ENCODE measurements at regions not wholly inside any gene's neighbourhood (a gene's known extent, or its start where the extent isn't known, plus 50 kb on each side); places are given as distances from the start of the nearest gene placed in this dataset.

- H3K4me1 ChIP-seq (replicated peaks in 1 of 2; ENCODE audit: control insufficient read depth in 2 of 2, insufficient read depth in 2 of 2, low read length in 2 of 2) = no peaks in the 10 kb centered on the region
- no peak overlapping the region for H3K4me3 ChIP-seq
- H3K36me3 ChIP-seq (ENCODE audit: control insufficient read depth, insufficient read depth, low read length) = no peaks in the 10 kb centered on the region
- in situ Hi-C loops (cut with MboI) = no loop called here
- ChIA-PET POLR2A (interaction anchor here (0.6 kb wide), 1 partner anchor 1084 kb away, joined by 3 read pairs; no protein-coding TSS in a partner anchor), CTCF (ENCODE audit: low intra/inter-chr PET ratio) (no interaction called here)
- no peaks in the 10 kb centered on the region for H3K9me1 ChIP-seq (ENCODE audit: control insufficient read depth, insufficient read depth, low read length)
- H3K9ac ChIP-seq (ENCODE audit: insufficient read depth in 1 of 2, low read depth in 2 of 2, low read length in 2 of 2) = no peak overlapping the region
- H3K27ac ChIP-seq (ENCODE audit: extremely low read depth, low read depth, low read length) = no peak overlapping the region
- no peaks in the 10 kb centered on the region for H3K9me3 ChIP-seq (replicated peaks; ENCODE audit: control insufficient read depth, insufficient read depth, low read depth, low read length)
- H3K4me2 ChIP-seq (ENCODE audit: insufficient read depth, low read length) = no peak overlapping the region
- no peak for TF ChIP-seq TCF7 (IDR thresholded peaks at IDR 0.05; ENCODE audit: borderline replicate concordance)
- TF ChIP-seq, protein P1, sequence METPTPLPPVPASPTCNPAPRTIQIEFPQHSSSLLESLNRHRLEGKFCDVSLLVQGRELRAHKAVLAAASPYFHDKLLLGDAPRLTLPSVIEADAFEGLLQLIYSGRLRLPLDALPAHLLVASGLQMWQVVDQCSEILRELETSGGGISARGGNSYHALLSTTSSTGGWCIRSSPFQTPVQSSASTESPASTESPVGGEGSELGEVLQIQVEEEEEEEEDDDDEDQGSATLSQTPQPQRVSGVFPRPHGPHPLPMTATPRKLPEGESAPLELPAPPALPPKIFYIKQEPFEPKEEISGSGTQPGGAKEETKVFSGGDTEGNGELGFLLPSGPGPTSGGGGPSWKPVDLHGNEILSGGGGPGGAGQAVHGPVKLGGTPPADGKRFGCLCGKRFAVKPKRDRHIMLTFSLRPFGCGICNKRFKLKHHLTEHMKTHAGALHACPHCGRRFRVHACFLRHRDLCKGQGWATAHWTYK (CRISPR knock-in tag; IDR thresholded peaks at IDR 0.05) = no peak
- no peak for TF ChIP-seq ETV1 (tag; conservative IDR thresholded peaks at IDR 0.05; ENCODE audit: low read depth)
- TF ChIP-seq, protein P2, sequence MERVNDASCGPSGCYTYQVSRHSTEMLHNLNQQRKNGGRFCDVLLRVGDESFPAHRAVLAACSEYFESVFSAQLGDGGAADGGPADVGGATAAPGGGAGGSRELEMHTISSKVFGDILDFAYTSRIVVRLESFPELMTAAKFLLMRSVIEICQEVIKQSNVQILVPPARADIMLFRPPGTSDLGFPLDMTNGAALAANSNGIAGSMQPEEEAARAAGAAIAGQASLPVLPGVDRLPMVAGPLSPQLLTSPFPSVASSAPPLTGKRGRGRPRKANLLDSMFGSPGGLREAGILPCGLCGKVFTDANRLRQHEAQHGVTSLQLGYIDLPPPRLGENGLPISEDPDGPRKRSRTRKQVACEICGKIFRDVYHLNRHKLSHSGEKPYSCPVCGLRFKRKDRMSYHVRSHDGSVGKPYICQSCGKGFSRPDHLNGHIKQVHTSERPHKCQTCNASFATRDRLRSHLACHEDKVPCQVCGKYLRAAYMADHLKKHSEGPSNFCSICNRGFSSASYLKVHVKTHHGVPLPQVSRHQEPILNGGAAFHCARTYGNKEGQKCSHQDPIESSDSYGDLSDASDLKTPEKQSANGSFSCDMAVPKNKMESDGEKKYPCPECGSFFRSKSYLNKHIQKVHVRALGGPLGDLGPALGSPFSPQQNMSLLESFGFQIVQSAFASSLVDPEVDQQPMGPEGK (CRISPR knock-in tag; IDR thresholded peaks at IDR 0.05; ENCODE audit: borderline replicate concordance) = no peak
- TF ChIP-seq ETV6 (IDR thresholded peaks at IDR 0.05; ENCODE audit: borderline replicate concordance in 1 of 2, low read depth in 2 of 2, low read length in 1 of 2) = no peak
- TF ChIP-seq ETV6 (CRISPR knock-in tag; IDR thresholded peaks at IDR 0.05; ENCODE audit: borderline replicate concordance) = no peak
- no peak for TF ChIP-seq NR1H2 (CRISPR knock-in tag; IDR thresholded peaks at IDR 0.05)
- no peak for TF ChIP-seq ZNF830 (CRISPR knock-in tag; IDR thresholded peaks at IDR 0.05)
- TF ChIP-seq JUN (IDR thresholded peaks at IDR 0.05; ENCODE audit: borderline replicate concordance, low read depth, low read length) = no peak
- TF ChIP-seq JUN (CRISPR knock-in tag; IDR thresholded peaks at IDR 0.05; ENCODE audit: borderline replicate concordance) = no peak
- TF ChIP-seq ZBTB49 (CRISPR knock-in tag; IDR thresholded peaks at IDR 0.05; ENCODE audit: borderline replicate concordance) = no peak
- TF ChIP-seq ZNF24 (IDR thresholded peaks at IDR 0.05) = no peak
- FAIRE-seq (no peak), DNase-seq (ENCODE audit: extremely low read depth in 1 of 4, low spot score in 3 of 4) (no peak), ATAC-seq (no peak)
- H3K27me3 ChIP-seq (ENCODE audit: control insufficient read depth in 2 of 2, insufficient read depth in 2 of 2, low read length in 2 of 2) = no peaks in the 10 kb centered on the region
- BruUV-seq (replicated peaks) = no TSS peak
- no peaks in the 10 kb centered on the region for H3K79me2 ChIP-seq (ENCODE audit: control insufficient read depth, insufficient read depth, low read length)
- no peaks in the 10 kb centered on the region for H4K20me1 ChIP-seq (replicated peaks; ENCODE audit: control insufficient read depth, insufficient read depth, low read length)
- intact Hi-C loops (cut with micrococcal nuclease) = no loop called here
- no CpG with 5 or more reads among the region's 1 CpG for WGBS (ENCODE audit: insufficient coverage, low coverage, missing lambda C conversion rate)
- no peak overlapping the region for H2AFZ ChIP-seq (ENCODE audit: low read depth, low read length)
Measured at GRCh38 chr14:45785240-45785639, 532.2 kb upstream of the MIS18BP1 start.
